ENCODE measurements at regions not wholly inside any gene's neighbourhood (a gene's known extent, or its start where the extent isn't known, plus 50 kb on each side); places are given as distances from the start of the nearest gene placed in this dataset.

- intact Hi-C loops (cut with micrococcal nuclease) = no loop called here
- H3K4me1 ChIP-seq (ENCODE audit: control insufficient read depth in 2 of 2, insufficient read depth in 2 of 2, low read length in 2 of 2) = no peaks in the 10 kb centered on the region
- DNase-seq (no peak), ATAC-seq (no peak)
- H3K27me3 ChIP-seq (ENCODE audit: control insufficient read depth in 2 of 2, insufficient read depth in 2 of 2, low read length in 2 of 2) = no peaks in the 10 kb centered on the region
- Mint-ChIP-seq H3K27ac (no peak overlapping the region), H3K4me3 (no peak overlapping the region), H3K9me3 (peaks cover 0 to 7% (median 0%) of the 10 kb centered on the region in 11 donors), H3K36me3 (no peaks in the 10 kb centered on the region), H3K27me3 (peaks cover 0 to 31% (median 25%) of the 10 kb centered on the region in 5 donors), H3K4me1 (no peaks in the 10 kb centered on the region)
- no peaks in the 10 kb centered on the region for H3K36me3 ChIP-seq (ENCODE audit: control insufficient read depth in 2 of 3, insufficient read depth in 3 of 3, low read length in 3 of 3)
- no peak overlapping the region for H3K27ac ChIP-seq (ENCODE audit: low read depth, low read length)
- H3K4me3 ChIP-seq (ENCODE audit: low read length) = no peak overlapping the region
- CTCF ChIA-PET = no interaction called here
- H3K9me3 ChIP-seq (ENCODE audit: control insufficient read depth in 2 of 3, low read length in 3 of 3) = no peaks in the 10 kb centered on the region
- POLR2A ChIA-PET = no interaction called here
Measured at GRCh38 chr10:125482637-125483036, 200.3 kb downstream of the TEX36 start.

- no peaks in the 10 kb centered on the region for H3K4me1 Mint-ChIP-seq
- DNase-seq = no peak
- POLR2A ChIA-PET = no interaction called here
Measured at GRCh38 chr10:125482108-125482507, 200.9 kb downstream of the TEX36 start.

GRCh38 chr10:125479059-125479458, 203.9 kb downstream of the TEX36 start:
- Mint-ChIP-seq H3K4me3 (no peak overlapping the region), H3K36me3 (no peaks in the 10 kb centered on the region), H3K27me3 (peaks cover 0 to 45% (median 31%) of the 10 kb centered on the region in 5 donors), H3K9me3 (peaks cover 0 to 9% (median 0%) of the 10 kb centered on the region in 11 donors), H3K4me1 (no peaks in the 10 kb centered on the region), H3K27ac (no peak overlapping the region)
- no peaks in the 10 kb centered on the region for H3K9me3 ChIP-seq (ENCODE audit: control insufficient read depth in 2 of 3, low read length in 3 of 3)
- intact Hi-C loops (cut with micrococcal nuclease) = no loop called here
- ChIA-PET POLR2A (no interaction called here), CTCF (no interaction called here)
- H3K36me3 ChIP-seq (ENCODE audit: control insufficient read depth in 2 of 3, insufficient read depth in 3 of 3, low read length in 3 of 3) = no peaks in the 10 kb centered on the region
- ATAC-seq (no peak), DNase-seq (no peak)
- H3K4me3 ChIP-seq (ENCODE audit: low read length) = no peak overlapping the region
- no peaks in the 10 kb centered on the region for H3K27me3 ChIP-seq (ENCODE audit: control insufficient read depth in 2 of 2, insufficient read depth in 2 of 2, low read length in 2 of 2)
- H3K4me1 ChIP-seq (ENCODE audit: control insufficient read depth in 2 of 2, insufficient read depth in 2 of 2, low read length in 2 of 2) = no peaks in the 10 kb centered on the region
- no peak overlapping the region for H3K27ac ChIP-seq (ENCODE audit: low read depth, low read length)

More at GRCh38 chr10:125482108-125482507, 200.9 kb downstream of the TEX36 start:
- CTCF ChIA-PET = no interaction called here
- Histone ChIP-seq H3K4me3 (ENCODE audit: low read length) (no peak overlapping the region), H3K27me3 (ENCODE audit: control insufficient read depth in 2 of 2, insufficient read depth in 2 of 2, low read length in 2 of 2) (no peaks in the 10 kb centered on the region), H3K36me3 (ENCODE audit: control insufficient read depth in 2 of 3, insufficient read depth in 3 of 3, low read length in 3 of 3) (no peaks in the 10 kb centered on the region), H3K27ac (ENCODE audit: low read depth, low read length) (no peak overlapping the region), H3K9me3 (ENCODE audit: control insufficient read depth in 2 of 3, low read length in 3 of 3) (no peaks in the 10 kb centered on the region), H3K4me1 (ENCODE audit: control insufficient read depth in 2 of 2, insufficient read depth in 2 of 2, low read length in 2 of 2) (no peaks in the 10 kb centered on the region)
- peaks cover 0 to 33% (median 28%) of the 10 kb centered on the region in 5 donors for H3K27me3 Mint-ChIP-seq
- no peaks in the 10 kb centered on the region for H3K36me3 Mint-ChIP-seq
- ATAC-seq = no peak
- intact Hi-C loops (cut with micrococcal nuclease) = no loop called here
- no peak overlapping the region for H3K4me3 Mint-ChIP-seq
- peaks cover 0 to 7% (median 0%) of the 10 kb centered on the region in 11 donors for H3K9me3 Mint-ChIP-seq
- no peak overlapping the region for H3K27ac Mint-ChIP-seq

- ATAC-seq (no peak), DNase-seq (no peak)
- Histone ChIP-seq H3K36me3 (ENCODE audit: control insufficient read depth in 2 of 3, insufficient read depth in 3 of 3, low read length in 3 of 3) (no peaks in the 10 kb centered on the region), H3K9me3 (ENCODE audit: control insufficient read depth in 2 of 3, low read length in 3 of 3) (no peaks in the 10 kb centered on the region), H3K27ac (ENCODE audit: low read depth, low read length) (no peak overlapping the region), H3K4me1 (ENCODE audit: control insufficient read depth in 2 of 2, insufficient read depth in 2 of 2, low read length in 2 of 2) (no peaks in the 10 kb centered on the region), H3K4me3 (ENCODE audit: low read length) (no peak overlapping the region), H3K27me3 (ENCODE audit: control insufficient read depth in 2 of 2, insufficient read depth in 2 of 2, low read length in 2 of 2) (no peaks in the 10 kb centered on the region)
- Mint-ChIP-seq H3K4me1 (peaks cover 0 to 3% (median 0%) of the 10 kb centered on the region in 7 donors), H3K9me3 (peaks cover 0 to 13% (median 0%) of the 10 kb centered on the region in 11 donors), H3K27me3 (peaks cover 0 to 40% (median 25%) of the 10 kb centered on the region in 5 donors), H3K4me3 (no peak overlapping the region), H3K36me3 (peaks cover 0 to 3% (median 0%) of the 10 kb centered on the region in 5 donors), H3K27ac (no peak overlapping the region)
- intact Hi-C loops (cut with micrococcal nuclease) = no loop called here
- ChIA-PET CTCF (no interaction called here), POLR2A (no interaction called here)
Measured at GRCh38 chr10:125475815-125476214, 207.1 kb downstream of the TEX36 start.

GRCh38 chr10:125473143-125473793, 209.7 kb downstream of the TEX36 start:
- H3K4me3 Mint-ChIP-seq = no peak overlapping the region
- Histone ChIP-seq H3K4me3 (ENCODE audit: low read length) (no peak overlapping the region), H3K9me3 (ENCODE audit: control insufficient read depth in 2 of 3, low read length in 3 of 3) (no peaks in the 10 kb centered on the region), H3K27me3 (ENCODE audit: control insufficient read depth in 2 of 2, insufficient read depth in 2 of 2, low read length in 2 of 2) (no peaks in the 10 kb centered on the region), H3K4me1 (ENCODE audit: control insufficient read depth in 2 of 2, insufficient read depth in 2 of 2, low read length in 2 of 2) (no peaks in the 10 kb centered on the region), H3K36me3 (ENCODE audit: control insufficient read depth in 2 of 3, insufficient read depth in 3 of 3, low read length in 3 of 3) (no peaks in the 10 kb centered on the region), H3K27ac (ENCODE audit: low read depth, low read length) (no peak overlapping the region)
- H3K36me3 Mint-ChIP-seq = peaks cover 0 to 3% (median 0%) of the 10 kb centered on the region in 5 donors
- no peak overlapping the region for H3K27ac Mint-ChIP-seq
- H3K27me3 Mint-ChIP-seq = peaks cover 0 to 33% (median 5%) of the 10 kb centered on the region in 5 donors
- ChIA-PET CTCF (interaction anchor here (0.6 kb wide), 1 partner anchor 51 kb away, joined by 3 read pairs; no protein-coding TSS in a partner anchor), POLR2A (no interaction called here)
- no peak for ATAC-seq
- intact Hi-C loops (cut with micrococcal nuclease) = no loop called here
- H3K9me3 Mint-ChIP-seq = peaks cover 0 to 6% (median 0%) of the 10 kb centered on the region in 11 donors
- DNase-seq = no peak
- H3K4me1 Mint-ChIP-seq = peaks cover 0 to 3% (median 0%) of the 10 kb centered on the region in 7 donors

GRCh38 chr10:125472010-125472607, 210.9 kb downstream of the TEX36 start:
- Histone ChIP-seq H3K4me1 (ENCODE audit: control insufficient read depth in 2 of 2, insufficient read depth in 2 of 2, low read length in 2 of 2) (no peaks in the 10 kb centered on the region), H3K9me3 (ENCODE audit: control insufficient read depth in 2 of 3, low read length in 3 of 3) (no peaks in the 10 kb centered on the region), H3K36me3 (ENCODE audit: control insufficient read depth in 2 of 3, insufficient read depth in 3 of 3, low read length in 3 of 3) (no peaks in the 10 kb centered on the region), H3K27ac (ENCODE audit: low read depth, low read length) (no peak overlapping the region), H3K27me3 (ENCODE audit: control insufficient read depth in 2 of 2, insufficient read depth in 2 of 2, low read length in 2 of 2) (no peaks in the 10 kb centered on the region), H3K4me3 (ENCODE audit: low read length) (no peak overlapping the region)
- Mint-ChIP-seq H3K4me1 (peaks cover 0 to 3% (median 0%) of the 10 kb centered on the region in 7 donors), H3K36me3 (peaks cover 0 to 3% (median 0%) of the 10 kb centered on the region in 5 donors), H3K4me3 (no peak overlapping the region), H3K9me3 (peaks cover 0 to 6% (median 0%) of the 10 kb centered on the region in 11 donors), H3K27me3 (peaks cover 0 to 33% (median 9%) of the 10 kb centered on the region in 5 donors), H3K27ac (no peak overlapping the region)
- intact Hi-C loops (cut with micrococcal nuclease) = no loop called here
- POLR2A ChIA-PET = no interaction called here
- DNase-seq = no peak
- CTCF ChIA-PET = no interaction called here
- no peak for ATAC-seq

- POLR2A ChIA-PET = no interaction called here
- H3K27me3 ChIP-seq (ENCODE audit: control insufficient read depth in 2 of 2, insufficient read depth in 2 of 2, low read length in 2 of 2) = no peaks in the 10 kb centered on the region
- peaks cover 0 to 3% (median 0%) of the 10 kb centered on the region in 5 donors for H3K36me3 Mint-ChIP-seq
Measured at GRCh38 chr10:125468278-125468677, 214.7 kb downstream of the TEX36 start.

More at GRCh38 chr10:125468278-125468677, 214.7 kb downstream of the TEX36 start:
- intact Hi-C loops (cut with micrococcal nuclease) = no loop called here
- no peak overlapping the region for H3K4me3 Mint-ChIP-seq
- no peaks in the 10 kb centered on the region for H3K4me1 ChIP-seq (ENCODE audit: control insufficient read depth in 2 of 2, insufficient read depth in 2 of 2, low read length in 2 of 2)
- peaks cover 0 to 21% (median 8%) of the 10 kb centered on the region in 5 donors for H3K27me3 Mint-ChIP-seq
- H3K27ac ChIP-seq (ENCODE audit: low read depth, low read length) = no peak overlapping the region
- ATAC-seq = no peak
- H3K9me3 ChIP-seq (ENCODE audit: control insufficient read depth in 2 of 3, low read length in 3 of 3) = no peaks in the 10 kb centered on the region
- H3K9me3 Mint-ChIP-seq = peaks cover 0 to 4% (median 0%) of the 10 kb centered on the region in 11 donors
- no peak for DNase-seq
- CTCF ChIA-PET = no interaction called here
- no peak overlapping the region for H3K27ac Mint-ChIP-seq
- peaks cover 0 to 2% (median 0%) of the 10 kb centered on the region in 7 donors for H3K4me1 Mint-ChIP-seq
- no peak overlapping the region for H3K4me3 ChIP-seq (ENCODE audit: low read length)
- no peaks in the 10 kb centered on the region for H3K36me3 ChIP-seq (ENCODE audit: control insufficient read depth in 2 of 3, insufficient read depth in 3 of 3, low read length in 3 of 3)
